HEK293 (cell line): ENCODE measurements at regions not wholly inside any gene's neighbourhood (a gene's known extent, or its start where the extent isn't known, plus 50 kb on each side); places are given as distances from the start of the nearest gene placed in this dataset.

Source experiments
- CTCF ChIA-PET: fragments of 350-600 bp; formaldehyde crosslinking; extraction: SDS; loops from one replicate; lab custom pipeline; 2021; ENCODE audit warnings: antibody characterized with exemption; lab: Yijun Ruan, JAX
- POLR2A ChIA-PET: fragments of 300-600 bp; formaldehyde crosslinking; extraction: SDS; loops from one replicate; lab custom pipeline; 2020; ENCODE audit warnings: antibody characterized with exemption, inconsistent platforms; lab: Yijun Ruan, JAX
- H3K27ac ChIP-seq: fragments of 200-500 bp; sonication (Bioruptor generic); 2 replicates; pipeline ENCODE4 v1.5.1; 2014; ENCODE audit warnings: low read depth, low read length, control low read depth, inconsistent platforms; ENCODE audit errors: extremely low read depth
- H3K36me3 ChIP-seq, 2 experiments: fragments of 200-500 bp in 1 of 2; sonication (Bioruptor generic) in 1 of 2; 1 replicate in 1 of 2; 2 replicates in 1 of 2; pipeline ENCODE4 v1.5.1; 2014 to 2017; ENCODE audit warnings: inconsistent platforms in 2 of 2, low read length in 2 of 2; ENCODE audit not compliant: control insufficient read depth in 2 of 2, insufficient read depth in 1 of 2
- H3K4me1 ChIP-seq: fragments of 200-500 bp; sonication (Bioruptor generic); 2 replicates; pipeline ENCODE4 v1.5.1; 2014; ENCODE audit warnings: mild to moderate bottlenecking, low read length, inconsistent platforms; ENCODE audit not compliant: control insufficient read depth, insufficient read depth
- H3K4me3 ChIP-seq: 2 replicates; pipeline ENCODE4 v1.5.1; 2011; ENCODE audit warnings: low read depth, mild to moderate bottlenecking, control low read depth, low read length, moderate library complexity
- H3K9me3 ChIP-seq: fragments of 200-500 bp; sonication (Bioruptor generic); 2 replicates; pipeline ENCODE4 v1.5.1; 2014; ENCODE audit warnings: low read depth, low read length, inconsistent platforms; ENCODE audit not compliant: control insufficient read depth, insufficient read depth
- GLI4 ChIP-seq: fragments of 450-650 bp; formaldehyde crosslinking; IDR thresholded peaks from 2 replicates; pipeline ENCODE4 v1.5.1; 2016; ENCODE audit warnings: missing biosample characterization, missing genetic modification characterization
- KLF8 ChIP-seq: fragments of 450-650 bp; formaldehyde crosslinking; IDR thresholded peaks from 2 replicates; pipeline ENCODE4 v1.5.1; 2016; ENCODE audit warnings: missing biosample characterization, missing genetic modification characterization
- ZNF626 ChIP-seq: fragments of 450-650 bp; sonication (Bioruptor Pico); formaldehyde crosslinking; IDR thresholded peaks from 2 replicates; pipeline ENCODE4 v1.5.1; 2018; ENCODE audit warnings: missing biosample characterization, missing genetic modification characterization, inconsistent platforms
- ZSCAN30 ChIP-seq: fragments of 450-650 bp; IDR thresholded peaks from 2 replicates; pipeline ENCODE4 v1.5.1; 2018; ENCODE audit warnings: missing biosample characterization, mild to moderate bottlenecking, missing genetic modification characterization, moderate library complexity
- TF ChIP-seq, protein P1 (sequence below): fragments of 450-650 bp; formaldehyde crosslinking; IDR thresholded peaks from 2 replicates; pipeline ENCODE4 v1.5.1; 2016; ENCODE audit warnings: missing biosample characterization, missing genetic modification characterization

GRCh38 chr9:38118862-38119438, 49.9 kb upstream of the SHB start:
- Histone ChIP-seq H3K4me3 (no peak overlapping the region), H3K4me1 (no peaks in the 10 kb centered on the region), H3K9me3 (no peaks in the 10 kb centered on the region), H3K27ac (no peak overlapping the region), H3K36me3 (no peaks in the 10 kb centered on the region)
- POLR2A ChIA-PET: no interaction called here
- no peak for TF ChIP-seq ZSCAN30
- TF ChIP-seq KLF8 (tag by site-specific recombination): no peak
- TF ChIP-seq, protein P1, sequence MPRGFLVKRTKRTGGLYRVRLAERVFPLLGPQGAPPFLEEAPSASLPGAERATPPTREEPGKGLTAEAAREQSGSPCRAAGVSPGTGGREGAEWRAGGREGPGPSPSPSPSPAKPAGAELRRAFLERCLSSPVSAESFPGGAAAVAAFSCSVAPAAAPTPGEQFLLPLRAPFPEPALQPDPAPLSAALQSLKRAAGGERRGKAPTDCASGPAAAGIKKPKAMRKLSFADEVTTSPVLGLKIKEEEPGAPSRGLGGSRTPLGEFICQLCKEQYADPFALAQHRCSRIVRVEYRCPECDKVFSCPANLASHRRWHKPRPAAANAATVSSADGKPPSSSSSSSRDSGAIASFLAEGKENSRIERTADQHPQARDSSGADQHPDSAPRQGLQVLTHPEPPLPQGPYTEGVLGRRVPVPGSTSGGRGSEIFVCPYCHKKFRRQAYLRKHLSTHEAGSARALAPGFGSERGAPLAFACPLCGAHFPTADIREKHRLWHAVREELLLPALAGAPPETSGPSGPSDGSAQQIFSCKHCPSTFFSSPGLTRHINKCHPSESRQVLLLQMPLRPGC: no peak
- no peak for TF ChIP-seq GLI4 (tag by site-specific recombination)
- no peak for TF ChIP-seq ZNF626 (tag by site-specific recombination)
- TF ChIP-seq, all 188 proteins: peak for 0
- CTCF ChIA-PET: interaction anchor here (1.7 kb wide), 1 partner anchor 41 kb away, joined by 3 read pairs; no protein-coding TSS in a partner anchor
